ENCODE measurements at regions not wholly inside any gene's neighbourhood (a gene's known extent, or its start where the extent isn't known, plus 50 kb on each side); places are given as distances from the start of the nearest gene placed in this dataset.

- TF ChIP-seq CHD7 (IDR thresholded peaks at IDR 0.05; ENCODE audit: insufficient replicate concordance, low read length) = no peak
- TF ChIP-seq POLR2A (IDR thresholded peaks at IDR 0.05; ENCODE audit: control extremely low read depth in 1 of 2, low read depth in 2 of 2, low read length in 2 of 2) = no peak
- no peak for TF ChIP-seq CBX5 (IDR thresholded peaks at IDR 0.05; ENCODE audit: low read depth, low read length)
- TF ChIP-seq EGR1 (IDR thresholded peaks at IDR 0.05; ENCODE audit: borderline replicate concordance, low read depth, low read length) = no peak
- TF ChIP-seq USF2 (IDR thresholded peaks at IDR 0.05; ENCODE audit: low read length) = no peak
- TF ChIP-seq KDM5A (IDR thresholded peaks at IDR 0.05; ENCODE audit: low read length) = no peak
- TF ChIP-seq SP1 (IDR thresholded peaks at IDR 0.05; ENCODE audit: low read depth, low read length) = no peak
- no peak for TF ChIP-seq RBBP5 (IDR thresholded peaks at IDR 0.05; ENCODE audit: borderline replicate concordance, low read depth, low read length)
- TF ChIP-seq FOSL1 (IDR thresholded peaks at IDR 0.05; ENCODE audit: insufficient read depth, low read depth, low read length) = no peak
- TF ChIP-seq EP300 (IDR thresholded peaks at IDR 0.05; ENCODE audit: borderline replicate concordance in 1 of 2, low read depth in 2 of 2, low read length in 2 of 2) = no peak
- no peak for TF ChIP-seq SRF (IDR thresholded peaks at IDR 0.05; ENCODE audit: low read depth, low read length)
- no peak for TF ChIP-seq HDAC6 (IDR thresholded peaks at IDR 0.05; ENCODE audit: low read depth, low read length)
These were observed 231.5 kb upstream of the ID4 start (continued) for GRCh38 chr6:19605624-19606023.

Measured in H1 (cell line).